Kidney epithelial cell (primary cell): ENCODE measurements at regions not wholly inside any gene's neighbourhood (a gene's known extent, or its start where the extent isn't known, plus 50 kb on each side); places are given as distances from the start of the nearest gene placed in this dataset.

Experiments
- DNase-seq: peaks from one replicate; pipeline ENCODE4 v3.0.0-alpha.2; 2010; ENCODE audit warnings: low read depth
- H3K27me3 ChIP-seq: 2 replicates; pipeline ENCODE4 v1.6.0; 2011; ENCODE audit warnings: low read length; ENCODE audit not compliant: control insufficient read depth, insufficient read depth
- H3K36me3 ChIP-seq: 2 replicates; pipeline ENCODE4 v1.5.1; 2011; ENCODE audit warnings: low read length; ENCODE audit not compliant: control insufficient read depth, insufficient read depth
- H3K4me3 ChIP-seq: 2 replicates; pipeline ENCODE4 v1.5.1; 2011; ENCODE audit warnings: low read depth, mild to moderate bottlenecking, control low read depth, low read length
- CTCF ChIP-seq: IDR thresholded peaks from 2 replicates; pipeline ENCODE4 v1.5.1; 2011; ENCODE audit warnings: mild to moderate bottlenecking, moderate library complexity, low read length, control low read depth, inconsistent platforms; ENCODE audit not compliant: insufficient read depth, poor library complexity, severe bottlenecking

DNA sequence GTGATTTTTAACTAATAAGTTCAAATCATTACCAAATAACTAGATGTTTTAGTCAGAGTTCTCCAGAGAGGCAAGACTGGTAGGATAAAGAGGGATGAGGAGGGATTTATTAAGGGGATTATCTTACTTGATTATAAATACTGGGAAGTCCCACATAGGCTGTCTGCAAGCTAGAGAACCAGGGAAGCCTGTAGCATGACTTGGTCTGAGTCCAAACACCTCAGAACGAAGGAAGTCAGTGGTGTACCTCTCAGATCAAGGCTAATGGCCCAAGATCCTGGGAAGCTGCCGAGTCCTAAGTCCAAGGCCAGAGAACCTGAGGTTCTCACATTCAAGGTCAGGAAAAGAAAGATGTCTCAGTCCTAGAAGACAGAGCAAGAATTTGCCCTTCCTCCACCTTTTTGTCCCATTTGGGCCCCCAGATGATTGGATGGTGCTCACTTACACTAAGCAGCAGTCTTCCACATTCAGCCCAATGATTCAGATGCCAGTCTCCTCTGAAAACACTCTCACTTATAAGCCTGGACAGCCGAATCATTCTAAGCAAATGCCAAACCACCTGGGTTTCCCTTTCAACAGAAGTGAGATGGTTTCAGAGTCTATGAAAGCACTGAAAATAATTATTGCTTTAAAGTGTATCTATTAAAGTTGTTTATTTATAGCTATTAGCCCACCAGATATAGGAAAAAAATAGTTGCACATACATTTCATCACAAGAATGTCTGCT, 1599.2 kb downstream of the OLFM4 start:
- Histone ChIP-seq H3K27me3 (no peaks in the 10 kb centered on the region), H3K4me3 (no peak overlapping the region), H3K36me3 (no peaks in the 10 kb centered on the region)
- no peak for DNase-seq
- TF ChIP-seq CTCF, result no peak

GRCh38 chr13:54628383-54628782, 1599.8 kb downstream of the OLFM4 start:
- Histone ChIP-seq H3K27me3 (no peaks in the 10 kb centered on the region), H3K36me3 (no peaks in the 10 kb centered on the region), H3K4me3 (no peak overlapping the region)
- DNase-seq, result no peak
- TF ChIP-seq CTCF, result no peak

DNA sequence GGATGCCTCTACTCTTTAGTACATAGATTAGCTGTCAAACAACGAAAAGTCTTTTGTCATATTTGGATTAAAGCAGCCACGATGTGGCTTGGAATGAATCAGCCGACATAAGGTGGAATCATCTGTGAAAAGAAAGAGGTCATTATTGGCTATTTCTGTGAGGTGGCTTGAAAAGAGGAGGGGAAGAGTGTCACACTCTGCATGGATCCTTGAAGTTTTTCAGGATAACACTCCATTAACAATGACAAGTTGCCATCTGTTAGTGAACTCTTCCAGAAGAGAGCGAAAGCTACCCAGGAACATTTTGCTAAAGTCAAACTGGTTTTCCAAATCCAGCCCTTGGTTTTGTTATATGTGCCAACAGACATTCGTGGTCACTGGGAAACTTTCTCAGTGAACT, 1604.8 kb downstream of the OLFM4 start:
- H3K27me3 ChIP-seq, result no peaks in the 10 kb centered on the region
- DNase-seq, result no peak
- H3K36me3 ChIP-seq, result no peaks in the 10 kb centered on the region
- no peak for TF ChIP-seq CTCF
- no peak overlapping the region for H3K4me3 ChIP-seq

DNA sequence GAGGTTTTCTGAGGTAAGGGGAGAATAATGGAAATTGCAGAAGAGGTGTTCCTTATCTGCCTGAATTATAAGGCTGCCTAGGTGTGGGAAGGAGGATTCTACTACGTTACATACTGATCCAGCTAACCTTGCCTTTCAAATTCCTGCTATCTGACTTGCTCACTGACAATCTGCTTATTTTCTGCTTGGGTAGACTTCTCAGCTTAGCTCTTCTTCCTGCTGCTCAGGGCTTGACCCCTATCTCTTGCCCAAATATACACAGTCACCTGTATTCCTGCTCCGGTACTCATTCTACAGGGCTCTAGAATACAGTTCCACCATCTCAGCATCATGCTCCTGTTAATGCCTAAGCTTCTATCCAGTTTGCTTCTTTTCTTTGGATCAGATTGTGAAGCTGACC, 1607.6 kb downstream of the OLFM4 start:
- no peak for DNase-seq
- H3K36me3 ChIP-seq, result no peaks in the 10 kb centered on the region
- no peaks in the 10 kb centered on the region for H3K27me3 ChIP-seq
- TF ChIP-seq CTCF, result no peak
- H3K4me3 ChIP-seq, result no peak overlapping the region

GRCh38 chr13:54637366-54637765, 1608.8 kb downstream of the OLFM4 start:
- H3K36me3 ChIP-seq, result no peaks in the 10 kb centered on the region
- no peaks in the 10 kb centered on the region for H3K27me3 ChIP-seq
- peak; percentile 19 for DNase-seq
- no peak overlapping the region for H3K4me3 ChIP-seq
- TF ChIP-seq CTCF, result no peak

DNA sequence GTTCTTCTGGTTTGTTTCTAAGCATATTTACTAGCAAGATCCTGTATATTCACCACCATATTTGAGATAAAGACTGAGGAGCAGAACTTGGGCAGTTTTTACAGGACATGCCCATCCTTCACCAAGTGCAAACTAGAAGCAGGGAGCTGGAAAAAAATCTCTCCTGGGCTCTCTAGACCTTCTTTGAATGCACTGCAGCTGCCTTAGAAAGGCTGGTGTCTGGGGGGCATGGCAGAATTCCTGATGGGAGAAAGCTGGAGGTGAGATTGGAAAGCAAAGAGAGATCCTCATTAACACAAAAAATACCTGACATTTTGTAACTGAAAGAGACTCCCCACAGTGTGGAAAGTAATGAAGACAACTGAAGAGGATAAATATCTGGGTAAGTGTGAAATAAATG, 1612.1 kb downstream of the OLFM4 start:
- Histone ChIP-seq H3K27me3 (no peaks in the 10 kb centered on the region), H3K36me3 (no peaks in the 10 kb centered on the region), H3K4me3 (no peak overlapping the region)
- TF ChIP-seq CTCF, result no peak
- no peak for DNase-seq
